PC-9 (cell line): ENCODE measurements at regions not wholly inside any gene's neighbourhood (a gene's known extent, or its start where the extent isn't known, plus 50 kb on each side); places are given as distances from the start of the nearest gene placed in this dataset.

Source experiments
- BruUV-seq: library from RNA; stranded (reverse); fragments of 400-500 nt; replicated peaks from 2 replicates; lab custom pipeline; 2021; lab: Mats Ljungman, UMichigan
- CTCF ChIA-PET: fragments of 300-600 bp; sonication (Branson Sonifier 250); formaldehyde crosslinking; loops from one replicate; lab custom pipeline; 2022; ENCODE audit warnings: antibody characterized with exemption; lab: Charles Lee
- POLR2A ChIA-PET: fragments of 300-600 bp; sonication (Branson Sonifier 250); formaldehyde crosslinking; loops from one replicate; lab custom pipeline; 2022; ENCODE audit warnings: antibody characterized with exemption; ENCODE audit not compliant: unreplicated experiment; lab: Charles Lee
- DNase-seq, 2 experiments: peaks; one replicate each; pipeline versions ENCODE4 v3.0.0 to v3.0.0-alpha.2; 2015 to 2022; ENCODE audit warnings: mixed read lengths in 1 of 2
- H2AFZ ChIP-seq: fragments of 200-600 bp; sonication (generic); 2 replicates; pipeline ENCODE4 v1.8.1; 2017; ENCODE audit warnings: antibody characterized with exemption
- H3F3A ChIP-seq: fragments of 200-600 bp; sonication (generic); 2 replicates; pipeline ENCODE4 v1.8.1; 2017; ENCODE audit warnings: antibody characterized with exemption, mild to moderate bottlenecking, low read depth; ENCODE audit not compliant: insufficient read depth
- H3K27ac ChIP-seq: fragments of 200-600 bp; sonication (generic); 2 replicates; pipeline ENCODE4 v1.6.1; 2016; ENCODE audit warnings: mixed run types
- H3K27me3 ChIP-seq: fragments of 200-600 bp; sonication (generic); 2 replicates; pipeline ENCODE4 v1.6.1; 2016; ENCODE audit warnings: low read depth, mixed run types; ENCODE audit not compliant: insufficient read depth
- H3K36me3 ChIP-seq: fragments of 200-600 bp; sonication (generic); 2 replicates; pipeline ENCODE4 v1.6.1; 2016; ENCODE audit warnings: low read depth, mixed run types
- H3K4me1 ChIP-seq: fragments of 200-600 bp; sonication (generic); replicated peaks from 2 replicates; pipeline ENCODE4 v1.6.1; 2016; ENCODE audit warnings: mixed run types; ENCODE audit not compliant: insufficient read depth
- H3K4me2 ChIP-seq: fragments of 200-600 bp; sonication (generic); 2 replicates; pipeline ENCODE4 v1.6.1; 2017; ENCODE audit warnings: mixed run types
- H3K4me3 ChIP-seq: fragments of 200-600 bp; sonication (generic); 2 replicates; pipeline ENCODE4 v1.6.1; 2016; ENCODE audit warnings: mixed run types
- H3K79me2 ChIP-seq: fragments of 200-600 bp; sonication (generic); 2 replicates; pipeline ENCODE4 v1.6.1; 2017; ENCODE audit warnings: low read depth, mixed run types
- H3K9me2 ChIP-seq: fragments of 200-600 bp; sonication (generic); 2 replicates; pipeline ENCODE4 v1.8.1; 2017; ENCODE audit warnings: mild to moderate bottlenecking; ENCODE audit not compliant: insufficient read depth
- H3K9me3 ChIP-seq: fragments of 200-600 bp; sonication (generic); 2 replicates; pipeline ENCODE4 v1.8.1; 2016; ENCODE audit warnings: low read depth; ENCODE audit not compliant: insufficient read depth
- H4K20me1 ChIP-seq: fragments of 200-600 bp; sonication (generic); 2 replicates; pipeline ENCODE4 v1.8.1; 2017; ENCODE audit not compliant: insufficient read depth
- CTCF ChIP-seq: fragments of 200-600 bp; sonication (generic); conservative IDR thresholded peaks from 2 replicates; pipeline ENCODE4 v1.6.1; 2017; ENCODE audit warnings: mixed run types, antibody characterized with exemption, mild to moderate bottlenecking, moderate library complexity
- EZH2 ChIP-seq: fragments of 200-600 bp; sonication (generic); IDR thresholded peaks from 2 replicates; pipeline ENCODE4 v1.8.0; 2017; ENCODE audit warnings: antibody characterized with exemption, low read depth
- intact Hi-C: fragments of 100-400 bp; cut with micrococcal nuclease; formaldehyde crosslinking; loops from one replicate; pipeline ENCODE4 v1.10.0; 2022; ENCODE audit not compliant: unreplicated experiment

- no peaks in the 10 kb centered on the region for H3K9me2 ChIP-seq
- H3K4me2 ChIP-seq, result no peak overlapping the region
- H3K4me1 ChIP-seq, result no peaks in the 10 kb centered on the region
- ChIA-PET CTCF (no interaction called here), POLR2A (no interaction called here)
- H4K20me1 ChIP-seq, result no peaks in the 10 kb centered on the region
- no peaks in the 10 kb centered on the region for H3K79me2 ChIP-seq
- BruUV-seq, result no TSS peak
- H3K27ac ChIP-seq, result no peak overlapping the region
- no peak for DNase-seq
- no peak overlapping the region for H2AFZ ChIP-seq
- no peak overlapping the region for H3K4me3 ChIP-seq
- no peaks in the 10 kb centered on the region for H3K27me3 ChIP-seq
- no peak for TF ChIP-seq EZH2
- TF ChIP-seq CTCF, result no peak
- no peaks in the 10 kb centered on the region for H3F3A ChIP-seq
- intact Hi-C loops, result no loop called here
- no peaks in the 10 kb centered on the region for H3K9me3 ChIP-seq
- H3K36me3 ChIP-seq, result no peaks in the 10 kb centered on the region
Measured at GRCh38 chr15:37586976-37587375, 347.5 kb upstream of the TMCO5A start.

- no peaks in the 10 kb centered on the region for H3K36me3 ChIP-seq
- no peak overlapping the region for H3K4me2 ChIP-seq
- H3F3A ChIP-seq, result no peaks in the 10 kb centered on the region
- H3K79me2 ChIP-seq, result no peaks in the 10 kb centered on the region
- ChIA-PET CTCF (interaction anchor here (0.5 kb wide), 1 partner anchor 8 kb away, joined by 4 read pairs; no protein-coding TSS in a partner anchor), POLR2A (no interaction called here)
- TF ChIP-seq EZH2, result no peak
- no peak for TF ChIP-seq CTCF
- BruUV-seq, result no TSS peak
- no peak overlapping the region for H3K27ac ChIP-seq
- H3K27me3 ChIP-seq, result no peaks in the 10 kb centered on the region
- H3K9me3 ChIP-seq, result no peaks in the 10 kb centered on the region
- H4K20me1 ChIP-seq, result no peaks in the 10 kb centered on the region
- intact Hi-C loops, result no loop called here
- DNase-seq, result no peak
- H3K4me3 ChIP-seq, result no peak overlapping the region
- H3K4me1 ChIP-seq, result no peaks in the 10 kb centered on the region
- H3K9me2 ChIP-seq, result no peaks in the 10 kb centered on the region
- no peak overlapping the region for H2AFZ ChIP-seq
Measured at GRCh38 chr15:37594417-37594816, 340.0 kb upstream of the TMCO5A start.

- Histone ChIP-seq H3K27ac (no peak overlapping the region), H2AFZ (no peak overlapping the region), H4K20me1 (no peaks in the 10 kb centered on the region), H3K27me3 (no peaks in the 10 kb centered on the region), H3K4me2 (no peak overlapping the region), H3F3A (no peaks in the 10 kb centered on the region), H3K9me2 (no peaks in the 10 kb centered on the region), H3K36me3 (no peaks in the 10 kb centered on the region), H3K4me3 (no peak overlapping the region), H3K9me3 (no peaks in the 10 kb centered on the region), H3K4me1 (no peaks in the 10 kb centered on the region), H3K79me2 (no peaks in the 10 kb centered on the region)
- TF ChIP-seq EZH2 (no peak), CTCF (no peak)
- DNase-seq, result no peak
- ChIA-PET CTCF (no interaction called here), POLR2A (no interaction called here)
- intact Hi-C loops, result no loop called here
- BruUV-seq, result no TSS peak
Measured at GRCh38 chr15:37595426-37595970, 338.9 kb upstream of the TMCO5A start.
